K562 (cell line): ENCODE measurements at regions not wholly inside any gene's neighbourhood (a gene's known extent, or its start where the extent isn't known, plus 50 kb on each side); places are given as distances from the start of the nearest gene placed in this dataset.

Experiments used
- ATAC-seq: fragments of 200-7000 bp; cut with Tn5 transposase; 3 replicates; pipeline ENCODE4 v1.9.1; 2020; ENCODE audit warnings: moderate library complexity
- BruUV-seq: library from RNA; stranded (reverse); fragments of 400-500 nt; replicated peaks from 2 replicates; lab custom pipeline; 2021; lab: Mats Ljungman, UMichigan
- CTCF ChIA-PET: fragments of 300-600 bp; formaldehyde crosslinking; extraction: SDS; loops from one replicate; lab custom pipeline; 2021; ENCODE audit warnings: low intra/inter-chr PET ratio; lab: Yijun Ruan, JAX
- POLR2A ChIA-PET: fragments of 300-600, 350-650 bp; sonication (Branson Sonifier 250); formaldehyde crosslinking; extraction: SDS; loops from one replicate; lab custom pipeline; 2021; ENCODE audit warnings: antibody characterized with exemption, inconsistent platforms; lab: Yijun Ruan, JAX
- DNase-seq, 4 experiments: peaks; one replicate each; pipeline versions ENCODE4 v3.0.0 to v3.0.0-alpha.2; 2011 to 2018; ENCODE audit warnings: low spot score in 3 of 4, mixed read lengths in 3 of 4; ENCODE audit errors: extremely low read depth in 1 of 4
- FAIRE-seq: peaks from 2 replicates; lab custom pipeline; 2011; peaks lifted over from hg19 to GRCh38; lab: Jason Lieb, UNC
- H2AFZ ChIP-seq: 2 replicates; pipeline ENCODE4 v1.6.0; 2011; ENCODE audit warnings: low read depth, low read length, control low read depth, inconsistent platforms
- H3K27ac ChIP-seq: fragments of 200-600 bp; 3 replicates; pipeline ENCODE4 v1.8.0; 2011; ENCODE audit warnings: low read depth, mild to moderate bottlenecking, control low read depth, inconsistent platforms, low read length, moderate library complexity, mixed read lengths; ENCODE audit errors: extremely low read depth
- H3K27me3 ChIP-seq, 2 experiments: fragments of 300-600 bp in 1 of 2; 2 replicates in 1 of 2; 3 replicates in 1 of 2; pipeline versions ENCODE4 v1.6.0 to v1.8.0; 2011; ENCODE audit warnings: inconsistent platforms in 2 of 2, low read length in 2 of 2, mild to moderate bottlenecking in 1 of 2, mixed read lengths in 1 of 2, moderate library complexity in 1 of 2; ENCODE audit not compliant: control insufficient read depth in 2 of 2, insufficient read depth in 2 of 2
- H3K36me3 ChIP-seq: fragments of 300-600 bp; 3 replicates; pipeline ENCODE4 v1.8.0; 2011; ENCODE audit warnings: mild to moderate bottlenecking, low read length, inconsistent platforms; ENCODE audit not compliant: control insufficient read depth, insufficient read depth
- H3K4me1 ChIP-seq, 2 experiments: fragments of 200-600 bp in 1 of 2; replicated peaks in 1 of 2; 2 replicates in 1 of 2; 3 replicates in 1 of 2; pipeline versions ENCODE4 v1.5.1 to v1.8.0; 2011; ENCODE audit warnings: inconsistent platforms in 2 of 2, low read length in 2 of 2, mild to moderate bottlenecking in 1 of 2, mixed read lengths in 1 of 2, moderate library complexity in 1 of 2; ENCODE audit not compliant: control insufficient read depth in 2 of 2, insufficient read depth in 2 of 2
- H3K4me2 ChIP-seq: 2 replicates; pipeline ENCODE4 v1.6.1; 2011; ENCODE audit warnings: low read length, control low read depth, inconsistent platforms, mixed read lengths; ENCODE audit not compliant: insufficient read depth
- H3K4me3 ChIP-seq: fragments of 200-600 bp; sonication (generic), shearing (Covaris generic); 2 replicates; pipeline ENCODE4 v1.5.1; 2016; ENCODE audit warnings: control low read depth, inconsistent platforms
- H3K79me2 ChIP-seq: fragments of 200-600 bp; 3 replicates; pipeline ENCODE4 v1.8.0; 2011; ENCODE audit warnings: low read length, inconsistent platforms; ENCODE audit not compliant: control insufficient read depth, insufficient read depth
- H3K9ac ChIP-seq, 2 experiments: 2 replicates each; pipeline versions ENCODE4 v1.6.0 to v1.6.1; 2011; ENCODE audit warnings: low read depth in 2 of 2, low read length in 2 of 2, control low read depth in 1 of 2, inconsistent platforms in 1 of 2, mild to moderate bottlenecking in 1 of 2, mixed read lengths in 1 of 2; ENCODE audit not compliant: insufficient read depth in 1 of 2
- H3K9me1 ChIP-seq: one replicate; pipeline ENCODE4 v1.6.0; 2011; ENCODE audit warnings: inconsistent platforms, mild to moderate bottlenecking, low read length, moderate library complexity; ENCODE audit not compliant: control insufficient read depth, insufficient read depth
- H3K9me3 ChIP-seq: replicated peaks from 2 replicates; pipeline ENCODE4 v1.5.1; 2011; ENCODE audit warnings: low read depth, low read length, inconsistent platforms; ENCODE audit not compliant: control insufficient read depth, insufficient read depth
- H4K20me1 ChIP-seq: replicated peaks from 2 replicates; pipeline ENCODE4 v1.6.1; 2011; ENCODE audit warnings: low read length, inconsistent platforms, mixed read lengths; ENCODE audit not compliant: control insufficient read depth, insufficient read depth
- AFF4 ChIP-seq: sonication (generic); formaldehyde crosslinking; IDR thresholded peaks from 2 replicates; pipeline ENCODE4 v1.8.0; 2023; ENCODE audit warnings: mild to moderate bottlenecking, missing genetic modification reagents
- ARID1B ChIP-seq: fragments of 450-650 bp; IDR thresholded peaks from 2 replicates; pipeline ENCODE4 v1.6.1; 2016; ENCODE audit warnings: antibody characterized with exemption, mild to moderate bottlenecking, inconsistent platforms
- ATF6 ChIP-seq: sonication (generic); formaldehyde crosslinking; IDR thresholded peaks from 2 replicates; pipeline ENCODE4 v1.4.0; 2020; ENCODE audit warnings: mild to moderate bottlenecking, missing genetic modification reagents
- NUFIP1 ChIP-seq: fragments of 450-650 bp; IDR thresholded peaks from 2 replicates; pipeline ENCODE4 v1.6.1; 2018; ENCODE audit not compliant: partially characterized antibody
- SIN3B ChIP-seq: fragments of 450-650 bp; IDR thresholded peaks from 2 replicates; pipeline ENCODE4 v1.6.1; 2017; ENCODE audit warnings: low read depth, mild to moderate bottlenecking, moderate library complexity
- TAL1 ChIP-seq: fragments of 450-650 bp; IDR thresholded peaks from 2 replicates; pipeline ENCODE4 v1.6.1; 2016; ENCODE audit warnings: mild to moderate bottlenecking
- TRIM24 ChIP-seq, 2 experiments: fragments of 450-650 bp; IDR thresholded peaks; 2 replicates each; pipeline ENCODE4 v1.6.1; 2016
- ZHX1 ChIP-seq: fragments of 150-350 bp; conservative IDR thresholded peaks from 2 replicates; pipeline ENCODE4 v1.6.1; 2014; ENCODE audit warnings: low read length
- ZNF274 ChIP-seq: IDR thresholded peaks from 2 replicates; pipeline ENCODE4 v1.6.1; 2011; ENCODE audit warnings: low read depth, mild to moderate bottlenecking, low read length, moderate library complexity, borderline replicate concordance
- ZNF695 ChIP-seq: fragments of 450-650 bp; formaldehyde crosslinking; IDR thresholded peaks from 2 replicates; pipeline ENCODE4 v1.4.0; 2020; ENCODE audit warnings: mild to moderate bottlenecking, moderate library complexity
- WGBS: fragments of 100-300 bp; shearing (Covaris generic); methylation state at CpG from one replicate; pipeline ENCODE4 v1.1.6; 2016; ENCODE audit warnings: low coverage, mixed read lengths; ENCODE audit not compliant: insufficient coverage; ENCODE audit errors: missing lambda C conversion rate; 5-methylcytosine and 5-hydroxymethylcytosine counted together
- in situ Hi-C: fragments of 300-500 bp; cut with MboI; formaldehyde crosslinking; loops from 4 replicates; pipeline ENCODE4 v1.15.0; 2018; ENCODE audit warnings: inconsistent platforms, mixed read lengths
- intact Hi-C: fragments of 100-400 bp; cut with micrococcal nuclease; formaldehyde crosslinking; loops from 2 replicates; pipeline ENCODE4 v1.14.2; 2022
- TF ChIP-seq, protein P1 (sequence below): fragments of 450-650 bp; IDR thresholded peaks from 2 replicates; pipeline ENCODE4 v1.6.1; 2016; ENCODE audit warnings: missing biosample characterization, missing genetic modification characterization

GRCh38 chr15:31471731-31472430, 145.2 kb downstream of the KLF13 start:
- Histone ChIP-seq H3K9me3 (no peaks in the 10 kb centered on the region), H3K79me2 (no peaks in the 10 kb centered on the region), H4K20me1 (no peaks in the 10 kb centered on the region), H3K4me3 (no peak overlapping the region), H3K9me1 (no peaks in the 10 kb centered on the region), H3K4me1 (no peaks in the 10 kb centered on the region; a peak in 1 of 5 replicates), H3K9ac (no peak overlapping the region), H3K27ac (no peak overlapping the region), H3K27me3 (peaks cover 0 to 31% of the 10 kb centered on the region in 2 experiments; a peak in 2 of 5 replicates), H2AFZ (no peak overlapping the region), H3K4me2 (no peak overlapping the region), H3K36me3 (no peaks in the 10 kb centered on the region)
- ChIA-PET POLR2A (interaction anchor here (0.7 kb wide), 1 partner anchor 9 kb away, joined by 3 read pairs; no protein-coding TSS in a partner anchor), CTCF (no interaction called here)
- no TSS peak for BruUV-seq
- intact Hi-C loops (no loop called here), in situ Hi-C loops (no loop called here)
- no peak for DNase-seq
- WGBS, result 2% methylated on average over 7 of the region's 7 CpGs
- ATAC-seq, result no peak
- FAIRE-seq, result no peak
- no peak for TF ChIP-seq TRIM24 (IDR thresholded peaks at IDR 0.05)
- no peak for TF ChIP-seq ZNF695
- no peak for TF ChIP-seq AFF4 (CRISPR knock-in tag)
- no peak for TF ChIP-seq NUFIP1
- TF ChIP-seq ARID1B, result no peak
- no peak for TF ChIP-seq ZNF274
- TF ChIP-seq SIN3B, result no peak
- no peak for TF ChIP-seq ZHX1
- TF ChIP-seq, protein P1, sequence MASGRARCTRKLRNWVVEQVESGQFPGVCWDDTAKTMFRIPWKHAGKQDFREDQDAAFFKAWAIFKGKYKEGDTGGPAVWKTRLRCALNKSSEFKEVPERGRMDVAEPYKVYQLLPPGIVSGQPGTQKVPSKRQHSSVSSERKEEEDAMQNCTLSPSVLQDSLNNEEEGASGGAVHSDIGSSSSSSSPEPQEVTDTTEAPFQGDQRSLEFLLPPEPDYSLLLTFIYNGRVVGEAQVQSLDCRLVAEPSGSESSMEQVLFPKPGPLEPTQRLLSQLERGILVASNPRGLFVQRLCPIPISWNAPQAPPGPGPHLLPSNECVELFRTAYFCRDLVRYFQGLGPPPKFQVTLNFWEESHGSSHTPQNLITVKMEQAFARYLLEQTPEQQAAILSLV (tag), result no peak
- TF ChIP-seq ATF6 (CRISPR knock-in tag), result no peak
- no peak for TF ChIP-seq TAL1
